CD8-positive, alpha-beta memory T cell (primary cell): ENCODE measurements at regions not wholly inside any gene's neighbourhood (a gene's known extent, or its start where the extent isn't known, plus 50 kb on each side); places are given as distances from the start of the nearest gene placed in this dataset.
"Not testable (repeated sequence)": the region's sequence is repeated elsewhere in the genome, so short reads cannot be mapped to it uniquely, and the experiment has no call there.

Source experiments
- CTCF ChIA-PET: fragments of 350-600 bp; sonication (Branson Sonifier 250); formaldehyde crosslinking; loops from one replicate; lab custom pipeline; 2021; ENCODE audit warnings: antibody characterized with exemption; lab: Charles Lee
- POLR2A ChIA-PET: fragments of 350-600 bp; sonication (Branson Sonifier 250); formaldehyde crosslinking; loops from one replicate; lab custom pipeline; 2021; ENCODE audit warnings: antibody characterized with exemption; lab: Charles Lee
- DNase-seq, 5 donors: peaks; one replicate each; pipeline versions ENCODE4 v3.0.0 to v3.0.0-alpha.2; 2020 to 2022; ENCODE audit warnings: mixed read lengths in 1 of 5
- H3K27ac ChIP-seq: one replicate; pipeline ENCODE4 v1.7.0; 2013; ENCODE audit warnings: low read depth, mild to moderate bottlenecking, low read length, moderate library complexity
- H3K27me3 ChIP-seq: 2 replicates; pipeline ENCODE4 v1.7.0; 2013; ENCODE audit warnings: low read length, mild to moderate bottlenecking; ENCODE audit not compliant: insufficient read depth, poor library complexity, severe bottlenecking
- H3K36me3 ChIP-seq: 2 replicates; pipeline ENCODE4 v1.7.0; 2013; ENCODE audit warnings: mild to moderate bottlenecking, low read length, moderate library complexity; ENCODE audit not compliant: insufficient read depth
- H3K4me1 ChIP-seq: 2 replicates; pipeline ENCODE4 v1.7.0; 2013; ENCODE audit warnings: mild to moderate bottlenecking, low read length, moderate library complexity; ENCODE audit not compliant: insufficient read depth
- H3K4me3 ChIP-seq: 2 replicates; pipeline ENCODE4 v1.7.0; 2013; ENCODE audit warnings: mild to moderate bottlenecking, low read length
- H3K9me3 ChIP-seq: 2 replicates; pipeline ENCODE4 v1.7.0; 2013; ENCODE audit warnings: mild to moderate bottlenecking, low read length
- H3K27ac Mint-ChIP-seq, 8 donors: one replicate each; pipeline ENCODE4 v1.8.0; 2020 to 2021; ENCODE audit warnings: mixed read lengths in 8 of 8, mild to moderate bottlenecking in 6 of 8, inconsistent platforms in 3 of 8, moderate library complexity in 3 of 8
- H3K27me3 Mint-ChIP-seq, 2 donors: one replicate each; pipeline ENCODE4 v1.8.0; 2020 to 2021; ENCODE audit warnings: mixed read lengths in 2 of 2, mild to moderate bottlenecking in 1 of 2, moderate library complexity in 1 of 2
- H3K36me3 Mint-ChIP-seq, 3 donors: one replicate each; pipeline ENCODE4 v1.8.0; 2020 to 2021; ENCODE audit warnings: mixed read lengths in 3 of 3, inconsistent platforms in 1 of 3, mild to moderate bottlenecking in 1 of 3
- H3K4me1 Mint-ChIP-seq, 3 donors: one replicate each; pipeline ENCODE4 v1.8.0; 2020 to 2021; ENCODE audit warnings: mixed read lengths in 3 of 3, inconsistent platforms in 1 of 3, mild to moderate bottlenecking in 1 of 3
- H3K4me3 Mint-ChIP-seq, 7 donors: one replicate each; pipeline ENCODE4 v1.8.0; 2020 to 2021; ENCODE audit warnings: mixed read lengths in 7 of 7, mild to moderate bottlenecking in 6 of 7, moderate library complexity in 4 of 7, inconsistent platforms in 2 of 7
- H3K9me3 Mint-ChIP-seq, 5 donors: one replicate each; pipeline ENCODE4 v1.8.0; 2020 to 2022; ENCODE audit warnings: mixed read lengths in 5 of 5, mild to moderate bottlenecking in 3 of 5, moderate library complexity in 2 of 5, inconsistent platforms in 1 of 5

- Mint-ChIP-seq H3K9me3 (peaks cover 0 to 3% (median 0%) of the 10 kb centered on the region in 5 donors), H3K27ac (no peak overlapping the region), H3K27me3 (peaks cover 6% of the 10 kb centered on the region in 2 donors), H3K4me3 (no peak overlapping the region), H3K36me3 (no peaks in the 10 kb centered on the region), H3K4me1 (peaks cover 0 to 7% (median 0%) of the 10 kb centered on the region in 3 donors)
- Histone ChIP-seq H3K36me3 (no peaks in the 10 kb centered on the region), H3K4me3 (no peak overlapping the region), H3K27me3 (no peaks in the 10 kb centered on the region), H3K27ac (no peak overlapping the region), H3K9me3 (no peaks in the 10 kb centered on the region), H3K4me1 (no peaks in the 10 kb centered on the region)
- CTCF ChIA-PET, result no interaction called here
- DNase-seq, result no peak
- POLR2A ChIA-PET, result no interaction called here
These were observed 134.9 kb upstream of the ZC3H12C start for GRCh38 chr11:109958131-109958820.

- Histone ChIP-seq H3K4me3 (no peak overlapping the region), H3K4me1 (no peaks in the 10 kb centered on the region), H3K9me3 (no peaks in the 10 kb centered on the region), H3K36me3 (no peaks in the 10 kb centered on the region), H3K27me3 (no peaks in the 10 kb centered on the region), H3K27ac (no peak overlapping the region)
- Mint-ChIP-seq H3K9me3 (peaks cover 0 to 3% (median 0%) of the 10 kb centered on the region in 5 donors), H3K36me3 (no peaks in the 10 kb centered on the region), H3K27me3 (peaks cover 6% of the 10 kb centered on the region in 2 donors), H3K4me3 (no peak overlapping the region), H3K27ac (no peak overlapping the region), H3K4me1 (peaks cover 0 to 7% (median 0%) of the 10 kb centered on the region in 3 donors)
- DNase-seq, result no peak
- POLR2A ChIA-PET, result no interaction called here
- CTCF ChIA-PET, result no interaction called here
These were observed 134.4 kb upstream of the ZC3H12C start for GRCh38 chr11:109958821-109959166.

- Histone ChIP-seq H3K36me3 (no peaks in the 10 kb centered on the region), H3K4me1 (no peaks in the 10 kb centered on the region), H3K27me3 (no peaks in the 10 kb centered on the region), H3K27ac (no peak overlapping the region), H3K9me3 (no peaks in the 10 kb centered on the region), H3K4me3 (no peak overlapping the region)
- ChIA-PET CTCF (interaction anchor here (1.5 kb wide), 1 partner anchor 9 kb away, joined by 3 read pairs; no protein-coding TSS in a partner anchor), POLR2A (no interaction called here)
- H3K4me3 Mint-ChIP-seq, result no peak overlapping the region
- H3K36me3 Mint-ChIP-seq, result no peaks in the 10 kb centered on the region
- H3K9me3 Mint-ChIP-seq, result peaks cover 0 to 2% (median 0%) of the 10 kb centered on the region in 5 donors
- H3K4me1 Mint-ChIP-seq, result peaks cover 0 to 7% (median 0%) of the 10 kb centered on the region in 3 donors
- peaks cover 0 to 3% of the 10 kb centered on the region in 2 donors for H3K27me3 Mint-ChIP-seq
- no peak for DNase-seq
- H3K27ac Mint-ChIP-seq, result no peak overlapping the region
These were observed 132.4 kb upstream of the ZC3H12C start for GRCh38 chr11:109960831-109961230.

GRCh38 chr11:109961261-109961660, 131.9 kb upstream of the ZC3H12C start:
- no peaks in the 10 kb centered on the region for H3K36me3 ChIP-seq
- Mint-ChIP-seq H3K9me3 (peaks cover 0 to 2% (median 0%) of the 10 kb centered on the region in 5 donors), H3K4me3 (no peak overlapping the region), H3K4me1 (peaks cover 0 to 6% (median 0%) of the 10 kb centered on the region in 3 donors), H3K27ac (no peak overlapping the region), H3K36me3 (no peaks in the 10 kb centered on the region), H3K27me3 (peaks cover 0 to 3% of the 10 kb centered on the region in 2 donors)
- H3K4me3 ChIP-seq, result no peak overlapping the region
- H3K4me1 ChIP-seq, result no peaks in the 10 kb centered on the region
- H3K27me3 ChIP-seq, result no peaks in the 10 kb centered on the region
- H3K9me3 ChIP-seq, result no peaks in the 10 kb centered on the region
- ChIA-PET CTCF (interaction anchor here (1.5 kb wide), 1 partner anchor 9 kb away, joined by 3 read pairs; no protein-coding TSS in a partner anchor), POLR2A (no interaction called here)
- DNase-seq, result no peak
- H3K27ac ChIP-seq, result no peak overlapping the region

GRCh38 chr11:109963101-109963500, 130.1 kb upstream of the ZC3H12C start:
- POLR2A ChIA-PET, result no interaction called here
- CTCF ChIA-PET, result no interaction called here
- Histone ChIP-seq H3K4me3 (no peak overlapping the region), H3K27me3 (no peaks in the 10 kb centered on the region), H3K4me1 (no peaks in the 10 kb centered on the region), H3K36me3 (no peaks in the 10 kb centered on the region), H3K27ac (no peak overlapping the region), H3K9me3 (no peaks in the 10 kb centered on the region)
- no peak for DNase-seq
- Mint-ChIP-seq H3K36me3 (no peaks in the 10 kb centered on the region), H3K4me3 (no peak overlapping the region), H3K27me3 (no peaks in the 10 kb centered on the region), H3K9me3 (peaks cover 0 to 2% (median 0%) of the 10 kb centered on the region in 5 donors), H3K4me1 (no peaks in the 10 kb centered on the region), H3K27ac (no peak overlapping the region)

GRCh38 chr11:109964487-109964886, 128.7 kb upstream of the ZC3H12C start:
- ChIA-PET CTCF (no interaction called here), POLR2A (no interaction called here)
- Histone ChIP-seq H3K27ac (no peak overlapping the region), H3K4me1 (no peaks in the 10 kb centered on the region), H3K27me3 (no peaks in the 10 kb centered on the region), H3K9me3 (no peaks in the 10 kb centered on the region), H3K4me3 (no peak overlapping the region), H3K36me3 (no peaks in the 10 kb centered on the region)
- no peak for DNase-seq
- Mint-ChIP-seq H3K4me1 (no peaks in the 10 kb centered on the region), H3K27me3 (no peaks in the 10 kb centered on the region), H3K36me3 (no peaks in the 10 kb centered on the region), H3K27ac (no peak overlapping the region), H3K4me3 (no peak overlapping the region), H3K9me3 (peaks cover 0 to 2% (median 0%) of the 10 kb centered on the region in 5 donors)

- H3K9me3 Mint-ChIP-seq, POLR2A ChIA-PET, H3K27me3 Mint-ChIP-seq, H3K27me3 ChIP-seq, H3K27ac Mint-ChIP-seq, H3K27ac ChIP-seq, H3K36me3 Mint-ChIP-seq, H3K36me3 ChIP-seq, H3K4me1 ChIP-seq, H3K4me1 Mint-ChIP-seq, H3K4me3 ChIP-seq, CTCF ChIA-PET, DNase-seq, H3K9me3 ChIP-seq, H3K4me3 Mint-ChIP-seq: not testable (repeated sequence)
These were observed 127.7 kb upstream of the ZC3H12C start for GRCh38 chr11:109965445-109965844.

- H3K27ac Mint-ChIP-seq, H3K36me3 ChIP-seq, H3K27me3 Mint-ChIP-seq, CTCF ChIA-PET, DNase-seq, H3K4me1 ChIP-seq, H3K9me3 Mint-ChIP-seq, H3K4me3 ChIP-seq, H3K27ac ChIP-seq, H3K36me3 Mint-ChIP-seq, POLR2A ChIA-PET, H3K4me1 Mint-ChIP-seq, H3K4me3 Mint-ChIP-seq, H3K9me3 ChIP-seq, H3K27me3 ChIP-seq: not testable (repeated sequence)
These were observed 127.3 kb upstream of the ZC3H12C start for GRCh38 chr11:109965926-109966325.
